Lung (tissue), 11 donors: ENCODE measurements at regions not wholly inside any gene's neighbourhood (a gene's known extent, or its start where the extent isn't known, plus 50 kb on each side); places are given as distances from the start of the nearest gene placed in this dataset.

ENCODE experiments used
- ATAC-seq: fragments of 200-7000 bp; cut with Tn5 transposase; one replicate; pipeline ENCODE4 v1.9.1; 2020; ENCODE audit warnings: moderate number of reproducible peaks; ENCODE audit not compliant: insufficient read depth, low FRiP score
- DNase-seq, 3 donors: peaks; one replicate each; pipeline ENCODE4 v3.0.0-alpha.2; 2013 to 2017
- H3K27ac ChIP-seq, 2 donors: one replicate each; pipeline ENCODE4 v1.5.1; 2013; ENCODE audit warnings: mild to moderate bottlenecking in 2 of 2, moderate library complexity in 2 of 2, control low read depth in 1 of 2, inconsistent platforms in 1 of 2, low read depth in 1 of 2, low read length in 1 of 2
- H3K27me3 ChIP-seq, 3 donors: one replicate each; pipeline ENCODE4 v1.5.1; 2013; ENCODE audit warnings: low read length in 2 of 3; ENCODE audit not compliant: control insufficient read depth in 3 of 3, insufficient read depth in 3 of 3
- H3K36me3 ChIP-seq, 4 donors: one replicate each; pipeline ENCODE4 v1.5.1; 2013; ENCODE audit warnings: low read length in 4 of 4, mild to moderate bottlenecking in 1 of 4, moderate library complexity in 1 of 4; ENCODE audit not compliant: control insufficient read depth in 4 of 4, insufficient read depth in 4 of 4
- H3K4me1 ChIP-seq, 5 donors: one replicate each; pipeline ENCODE4 v1.5.1; 2013; ENCODE audit warnings: low read length in 5 of 5, mild to moderate bottlenecking in 2 of 5, moderate library complexity in 1 of 5; ENCODE audit not compliant: control insufficient read depth in 5 of 5, insufficient read depth in 5 of 5
- H3K4me3 ChIP-seq: one replicate; pipeline ENCODE4 v1.5.1; 2013; ENCODE audit warnings: mild to moderate bottlenecking, control low read depth, moderate library complexity
- H3K9ac ChIP-seq, 2 donors: one replicate each; pipeline ENCODE4 v1.5.1; 2013; ENCODE audit warnings: low read length in 2 of 2, control low read depth in 1 of 2; ENCODE audit not compliant: insufficient read depth in 1 of 2
- H3K9me3 ChIP-seq, 4 donors: one replicate each; pipeline ENCODE4 v1.5.1; 2013; ENCODE audit warnings: low read length in 3 of 4, mild to moderate bottlenecking in 1 of 4, moderate library complexity in 1 of 4; ENCODE audit not compliant: control insufficient read depth in 4 of 4, insufficient read depth in 3 of 4
- WGBS, 2 donors: extraction: QIAGEN DNeasy Blood & Tissue Kit; methylation state at CpG; one replicate each; pipeline ENCODE4 v1.1.7; 2013; 5-methylcytosine and 5-hydroxymethylcytosine counted together
- TF ChIP-seq, protein P1 (sequence below): IDR thresholded peaks from 2 replicates; pipeline ENCODE4 v1.5.1; 2012; ENCODE audit warnings: mild to moderate bottlenecking; ENCODE audit errors: control extremely low read depth, extremely low read depth
- donor health status: control.
- donor health status: control.
- donor health status: Bipolar disorder and iron deficiency.
- donor health status: healthy.
- donor health status: DM: yes; HTN: yes; CAD: no.

GRCh38 chr12:19959353-19959752 is 409.0 kb upstream of the PDE3A start:
- WGBS, 2 donors: 7 to 24% methylated on average over 1 of the region's 1 CpG
- TF ChIP-seq, protein P1, sequence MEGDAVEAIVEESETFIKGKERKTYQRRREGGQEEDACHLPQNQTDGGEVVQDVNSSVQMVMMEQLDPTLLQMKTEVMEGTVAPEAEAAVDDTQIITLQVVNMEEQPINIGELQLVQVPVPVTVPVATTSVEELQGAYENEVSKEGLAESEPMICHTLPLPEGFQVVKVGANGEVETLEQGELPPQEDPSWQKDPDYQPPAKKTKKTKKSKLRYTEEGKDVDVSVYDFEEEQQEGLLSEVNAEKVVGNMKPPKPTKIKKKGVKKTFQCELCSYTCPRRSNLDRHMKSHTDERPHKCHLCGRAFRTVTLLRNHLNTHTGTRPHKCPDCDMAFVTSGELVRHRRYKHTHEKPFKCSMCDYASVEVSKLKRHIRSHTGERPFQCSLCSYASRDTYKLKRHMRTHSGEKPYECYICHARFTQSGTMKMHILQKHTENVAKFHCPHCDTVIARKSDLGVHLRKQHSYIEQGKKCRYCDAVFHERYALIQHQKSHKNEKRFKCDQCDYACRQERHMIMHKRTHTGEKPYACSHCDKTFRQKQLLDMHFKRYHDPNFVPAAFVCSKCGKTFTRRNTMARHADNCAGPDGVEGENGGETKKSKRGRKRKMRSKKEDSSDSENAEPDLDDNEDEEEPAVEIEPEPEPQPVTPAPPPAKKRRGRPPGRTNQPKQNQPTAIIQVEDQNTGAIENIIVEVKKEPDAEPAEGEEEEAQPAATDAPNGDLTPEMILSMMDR: no peak
- Histone ChIP-seq H3K4me3 (no peak overlapping the region), H3K27ac (no peak overlapping the region), H3K9me3 (no peaks in the 10 kb centered on the region), H3K9ac (no peak overlapping the region), H3K36me3 (no peaks in the 10 kb centered on the region), H3K27me3 (no peaks in the 10 kb centered on the region), H3K4me1 (peaks cover 0 to 4% (median 0%) of the 10 kb centered on the region in 5 donors)
- no peak for ATAC-seq
- no peak for DNase-seq

GRCh38 chr12:19960527-19960926 is 407.8 kb upstream of the PDE3A start:
- Histone ChIP-seq H3K9me3 (no peaks in the 10 kb centered on the region), H3K4me3 (no peak overlapping the region), H3K4me1 (peaks cover 0 to 4% (median 0%) of the 10 kb centered on the region in 5 donors), H3K36me3 (no peaks in the 10 kb centered on the region), H3K27ac (no peak overlapping the region), H3K9ac (no peak overlapping the region), H3K27me3 (no peaks in the 10 kb centered on the region)
- TF ChIP-seq, protein P1: no peak
- ATAC-seq (no peak), DNase-seq (no peak)
- WGBS, 2 donors: 94 to 100% methylated on average over 4 of the region's 4 CpGs

- DNase-seq: no peak
- Histone ChIP-seq H3K36me3 (no peaks in the 10 kb centered on the region), H3K9me3 (no peaks in the 10 kb centered on the region), H3K4me3 (no peak overlapping the region), H3K27ac (no peak overlapping the region), H3K9ac (no peak overlapping the region), H3K4me1 (peaks cover 0 to 5% (median 0%) of the 10 kb centered on the region in 5 donors), H3K27me3 (no peaks in the 10 kb centered on the region)
- TF ChIP-seq, protein P1: no peak
- 68 to 77% methylated on average over 5 of the region's 5 CpGs for WGBS, 2 donors
- ATAC-seq: no peak
Measured at GRCh38 chr12:19962192-19962591, 406.1 kb upstream of the PDE3A start.

DNA sequence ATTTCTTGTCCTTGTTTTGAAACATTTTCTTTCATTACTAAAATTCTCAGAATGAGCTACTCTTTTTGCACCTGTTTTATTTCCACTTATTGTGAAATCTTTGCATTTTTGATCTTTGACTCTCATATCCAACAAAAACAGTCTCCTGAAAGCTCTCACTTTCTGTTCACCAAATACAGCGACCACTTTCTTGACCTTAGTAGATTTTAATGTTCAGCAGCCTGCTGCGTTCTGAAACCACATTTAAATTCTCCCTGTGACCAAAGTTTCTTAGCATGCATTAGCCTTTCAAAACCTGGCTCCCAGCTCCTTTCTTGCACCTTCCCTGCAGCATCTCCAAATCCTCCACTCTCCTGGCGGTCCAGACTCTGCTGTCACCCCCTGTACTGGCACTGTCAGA is 404.4 kb upstream of the PDE3A start:
- Histone ChIP-seq H3K9me3 (no peaks in the 10 kb centered on the region), H3K27ac (no peak overlapping the region), H3K4me3 (no peak overlapping the region), H3K36me3 (no peaks in the 10 kb centered on the region), H3K27me3 (no peaks in the 10 kb centered on the region), H3K4me1 (peaks cover 0 to 7% (median 0%) of the 10 kb centered on the region in 5 donors), H3K9ac (no peak overlapping the region)
- TF ChIP-seq, protein P1: no peak
- no peak for ATAC-seq
- no peak for DNase-seq
- 80 to 91% methylated on average over 3 of the region's 3 CpGs for WGBS, 2 donors
